ENCODE measurements at regions not wholly inside any gene's neighbourhood (a gene's known extent, or its start where the extent isn't known, plus 50 kb on each side); places are given as distances from the start of the nearest gene placed in this dataset.

GRCh38 chr3:124091716-124092115, 99.8 kb upstream of the ROPN1 start:
- DNase-seq (ENCODE audit: low read depth, low spot score) = no peak

- DNase-seq (ENCODE audit: low read depth, low spot score) = no peak
These were observed 100.9 kb upstream of the ROPN1 start for GRCh38 chr3:124092811-124093210.

DNA sequence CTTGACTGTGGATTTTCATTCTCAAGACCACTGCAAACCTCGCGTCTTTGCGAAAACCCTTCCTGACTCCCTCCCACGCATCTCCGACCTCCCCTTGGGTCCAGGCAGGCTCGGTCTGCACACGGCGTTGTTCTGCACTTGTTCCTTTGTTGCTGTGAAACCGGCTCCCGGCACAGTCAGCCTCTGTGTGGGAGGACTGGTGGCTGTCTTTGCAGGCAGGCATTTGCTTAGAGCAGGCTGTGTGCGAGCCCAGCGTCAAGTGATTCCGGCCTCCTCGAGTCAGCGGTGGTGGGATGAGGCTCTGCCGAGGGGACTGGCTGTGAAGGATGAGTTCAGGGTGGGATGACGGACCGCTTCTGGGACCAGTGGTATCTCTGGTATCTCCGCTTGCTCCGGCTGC, 102.6 kb upstream of the ROPN1 start:
- no peak for DNase-seq (ENCODE audit: low read depth, low spot score)

DNA sequence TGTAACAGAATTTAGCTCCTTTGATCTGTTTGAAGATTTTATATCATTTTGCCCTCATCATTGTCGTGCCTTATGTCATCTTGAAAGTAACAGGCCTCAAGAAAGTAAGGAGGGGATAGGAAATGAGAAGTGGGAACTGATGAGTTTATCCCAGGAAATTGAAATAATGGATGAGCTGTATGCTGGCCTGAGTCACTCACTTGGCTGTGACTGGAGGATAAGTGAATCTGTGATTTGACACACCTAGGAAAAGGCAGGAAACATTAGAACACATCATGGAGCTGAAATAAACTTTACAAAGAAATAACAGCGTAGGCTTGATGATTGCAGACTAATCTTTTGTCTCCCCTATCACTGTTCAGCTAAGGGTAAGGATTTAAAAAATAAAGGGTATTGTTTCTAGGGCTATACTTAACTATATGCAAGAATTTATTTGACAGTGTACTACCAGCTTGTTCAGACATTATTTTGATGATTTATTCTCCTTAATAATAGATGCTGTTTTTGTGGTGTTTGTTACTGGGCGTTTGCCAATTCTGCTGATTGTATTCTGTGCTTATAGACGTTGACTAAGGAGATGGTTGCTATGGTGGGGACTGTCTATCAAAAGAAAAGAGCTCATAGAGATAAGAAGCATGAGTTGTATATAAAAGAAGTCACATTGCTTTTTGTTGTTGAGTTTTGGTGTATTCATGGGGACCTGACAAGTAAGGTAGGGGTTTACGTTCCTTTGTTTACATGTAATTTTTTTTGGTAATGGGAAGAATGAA, 105.6 kb upstream of the ROPN1 start:
- no peak for DNase-seq (ENCODE audit: low read depth, low spot score)

- DNase-seq (ENCODE audit: low read depth, low spot score) = no peak
These were observed 109.7 kb upstream of the ROPN1 start for GRCh38 chr3:124101643-124102042.

DNA sequence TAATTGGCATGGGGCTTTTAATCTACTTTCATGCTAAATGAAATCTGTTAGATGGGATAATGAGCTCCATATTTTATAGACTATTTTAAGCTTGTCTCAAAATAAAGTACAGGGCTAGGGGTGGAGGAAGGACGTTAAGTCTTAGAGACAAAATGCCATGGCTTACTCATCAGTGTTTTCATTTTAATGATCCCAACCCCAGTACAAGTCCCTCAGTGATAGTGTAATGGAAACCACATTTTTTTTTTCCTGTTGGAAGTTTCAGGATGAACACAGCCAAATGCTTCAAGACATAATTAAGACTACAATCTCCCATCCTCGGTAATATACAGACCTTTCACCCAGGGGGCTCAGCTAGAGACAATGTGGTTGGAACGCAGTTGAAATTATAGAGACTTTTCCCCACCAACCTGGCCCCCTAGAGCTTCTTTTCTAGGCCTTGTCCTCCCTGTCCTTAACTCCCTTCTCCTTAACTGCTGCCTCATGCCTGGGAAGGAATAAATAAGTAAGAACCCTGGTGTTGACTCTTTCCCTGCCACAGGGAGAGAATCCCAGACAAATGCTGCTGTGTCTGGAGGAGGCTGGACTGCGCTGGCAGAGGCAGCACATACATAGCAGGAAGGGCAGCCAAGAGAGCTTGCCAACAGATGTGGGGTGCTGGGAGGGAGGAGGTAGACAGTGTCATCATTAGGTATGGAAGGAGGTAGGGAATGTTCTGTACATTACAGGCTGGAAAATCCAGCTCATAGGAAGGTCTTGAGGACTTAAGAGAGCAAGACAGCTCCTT, 115.4 kb upstream of the ROPN1 start:
- no peak for DNase-seq (ENCODE audit: low read depth, low spot score)

- DNase-seq (ENCODE audit: low read depth, low spot score) = no peak
These were observed 116.5 kb upstream of the ROPN1 start for GRCh38 chr3:124108446-124108845.

- no peak for DNase-seq (ENCODE audit: low read depth, low spot score)
These were observed 121.6 kb upstream of the ROPN1 start for GRCh38 chr3:124113485-124113884.

GRCh38 chr3:124115279-124115678, 123.4 kb upstream of the ROPN1 start:
- DNase-seq (ENCODE audit: low read depth, low spot score) = no peak

GRCh38 chr3:124115956-124116355, 124.0 kb upstream of the ROPN1 start:
- no peak for DNase-seq (ENCODE audit: low read depth, low spot score)

- DNase-seq (ENCODE audit: low read depth, low spot score) = no peak
These were observed 125.0 kb upstream of the ROPN1 start for GRCh38 chr3:124116906-124117305.

DNA sequence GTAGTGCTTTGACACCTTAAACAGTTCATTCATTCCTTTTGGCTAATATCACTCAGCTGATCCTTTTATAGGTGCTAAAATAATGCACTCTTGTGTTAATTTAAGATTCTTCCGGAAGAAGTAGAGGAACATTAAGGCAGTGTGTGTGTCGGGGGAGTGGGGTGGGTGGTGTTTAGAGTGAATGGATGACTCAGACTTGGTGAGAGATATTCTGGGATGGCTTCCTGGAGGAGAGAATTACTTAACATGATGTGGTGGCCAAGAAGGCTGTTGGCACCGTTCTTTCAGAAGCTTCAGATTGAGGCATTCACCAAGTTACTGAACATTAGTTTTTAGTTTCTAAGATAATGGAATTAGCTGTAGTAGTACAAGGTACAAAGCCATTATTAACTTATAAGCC, 125.6 kb upstream of the ROPN1 start:
- DNase-seq (ENCODE audit: low read depth, low spot score) = peak; percentile 10

DNA sequence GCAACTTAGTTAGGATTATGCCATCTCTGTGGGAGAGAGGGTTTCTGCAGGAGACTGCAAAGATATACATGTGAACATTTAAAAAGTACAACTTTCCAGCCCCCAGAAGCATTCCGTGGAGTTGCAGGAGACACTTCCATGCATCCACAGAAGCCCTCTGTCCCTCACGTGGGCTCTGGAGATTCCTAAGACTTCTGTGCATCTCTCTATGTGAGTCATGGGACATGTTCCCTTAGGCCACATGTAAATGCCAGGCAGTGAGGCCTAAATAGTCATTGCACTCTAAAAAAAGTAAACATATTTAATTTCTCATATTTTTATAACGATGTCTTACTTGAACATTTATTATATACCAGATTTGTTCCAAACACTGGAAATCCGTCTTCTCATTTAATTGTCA, 126.5 kb upstream of the ROPN1 start:
- no peak for DNase-seq (ENCODE audit: low read depth, low spot score)

DNA sequence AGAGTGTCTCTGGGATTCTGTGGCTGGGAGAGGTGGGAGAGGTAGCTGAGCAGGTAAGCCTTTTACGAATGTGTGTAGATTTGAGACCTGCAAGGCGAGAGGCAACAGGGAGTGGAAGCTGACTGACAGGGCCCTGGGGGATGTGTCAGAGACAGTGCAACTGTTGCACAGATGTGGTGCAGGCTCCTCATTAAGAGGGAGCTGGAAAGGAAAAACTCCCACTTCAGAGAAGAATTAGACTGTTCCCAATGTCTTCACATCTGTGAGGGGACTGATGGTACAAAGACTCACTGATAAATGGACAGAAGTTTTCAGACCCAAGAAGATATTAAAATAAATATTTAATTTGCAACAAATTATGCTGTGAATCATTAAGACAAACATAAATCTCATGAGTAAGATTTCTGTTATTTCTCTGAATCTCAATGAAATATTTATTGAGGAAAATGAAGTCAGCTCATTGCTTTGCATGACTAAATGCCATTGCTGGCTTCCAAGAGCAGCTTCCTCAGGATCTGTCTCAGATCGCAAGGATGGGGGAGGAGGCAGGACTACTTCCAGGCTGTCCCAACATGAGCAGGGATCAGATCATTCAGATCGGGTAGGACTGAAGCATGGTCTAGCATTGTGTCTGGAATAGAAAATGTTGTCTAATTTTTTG, 127.3 kb upstream of the ROPN1 start:
- DNase-seq (ENCODE audit: low read depth, low spot score) = no peak

DNA sequence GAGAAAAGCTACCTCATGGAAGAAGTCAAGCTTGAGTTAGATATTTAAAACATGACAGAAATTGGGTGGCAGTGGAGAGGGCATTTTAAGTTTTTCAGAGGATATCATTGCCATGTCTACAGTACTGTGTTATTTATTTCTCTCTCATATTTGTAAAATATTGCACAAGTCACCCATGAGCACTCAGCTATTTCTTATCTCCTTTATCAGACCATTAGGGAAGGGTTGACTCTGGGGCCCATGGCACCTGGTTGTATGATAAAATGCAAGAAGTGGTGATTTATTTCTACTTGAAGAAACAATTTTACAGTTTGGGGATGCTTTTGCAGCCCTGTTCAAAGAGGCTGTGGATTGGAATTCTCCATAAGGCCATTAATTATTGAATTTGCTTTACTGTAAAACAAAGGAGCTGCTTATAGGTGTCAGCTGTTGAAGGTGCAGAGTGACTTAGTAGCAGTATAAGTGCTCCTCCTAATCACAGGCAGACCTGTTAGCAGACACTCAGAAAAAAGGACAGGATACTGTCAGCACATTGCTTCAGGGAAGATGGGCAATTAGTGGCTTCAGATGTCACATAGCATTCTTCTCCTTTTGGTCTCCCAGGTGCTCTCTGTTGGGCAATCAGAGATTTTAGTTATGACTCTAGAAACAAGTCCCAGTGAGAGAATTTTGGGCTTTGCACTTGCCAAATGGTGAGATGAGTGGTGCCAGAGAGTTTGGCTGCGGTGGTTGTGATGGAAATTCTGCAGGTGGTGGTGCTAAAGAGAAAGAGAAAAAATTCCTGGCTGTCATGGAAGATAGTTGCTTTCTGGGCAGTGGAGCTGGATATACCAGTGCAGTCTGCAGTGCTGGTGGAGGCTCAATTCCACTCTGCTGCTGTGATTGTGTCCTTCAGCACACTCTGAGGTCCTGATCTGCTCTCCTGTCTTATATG, 129.7 kb upstream of the ROPN1 start:
- DNase-seq (ENCODE audit: low read depth, low spot score) = no peak

DNA sequence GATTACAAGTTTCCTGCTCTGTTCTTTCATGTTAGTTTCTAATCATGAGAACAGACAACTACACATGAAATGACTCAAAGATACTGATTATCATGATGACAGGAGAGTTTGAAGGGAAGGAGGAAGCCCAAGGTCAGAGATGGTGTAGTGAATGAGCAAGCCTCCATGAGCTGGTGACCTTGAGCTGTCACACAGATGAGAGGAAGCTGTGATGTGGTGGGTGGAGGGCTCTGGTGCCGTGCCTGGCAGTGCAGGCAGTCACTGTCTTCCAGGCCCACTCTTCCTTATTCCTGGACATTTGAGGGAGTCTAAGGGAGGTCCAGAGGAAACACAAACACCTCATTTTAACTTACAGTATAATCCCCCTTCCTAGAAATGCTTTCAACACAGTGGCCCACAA, 133.4 kb upstream of the ROPN1 start:
- no peak for DNase-seq (ENCODE audit: low read depth, low spot score)

DNA sequence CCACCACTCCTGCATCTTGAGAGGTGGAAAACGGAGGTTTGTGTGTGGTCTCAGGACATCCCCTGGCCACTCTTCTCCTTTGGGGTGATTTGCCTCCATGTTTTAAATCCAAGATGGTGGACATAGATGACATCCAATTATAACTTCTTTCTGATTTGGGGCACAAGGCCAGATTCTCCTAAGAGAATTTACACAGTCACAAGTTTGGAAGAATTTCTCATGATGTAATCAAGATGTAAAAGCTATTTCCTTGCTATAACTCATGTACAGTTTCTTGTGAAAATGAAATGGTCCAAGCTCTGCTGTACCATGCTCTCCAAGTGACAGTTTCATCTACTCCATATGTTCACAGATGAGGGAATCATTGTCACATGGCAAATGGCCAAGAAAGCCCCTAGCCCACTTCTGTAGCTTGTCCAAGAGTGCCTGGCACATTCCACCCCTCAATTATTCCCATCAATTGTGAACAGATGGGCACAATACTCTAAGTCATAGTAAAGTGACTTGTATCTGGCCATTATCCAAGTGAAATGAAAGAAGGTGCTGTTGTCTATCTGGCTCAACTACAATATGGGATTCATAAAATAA, 134.6 kb upstream of the ROPN1 start:
- DNase-seq (ENCODE audit: low read depth, low spot score) = no peak

GRCh38 chr3:124131158-124131557, 139.2 kb upstream of the ROPN1 start:
- no peak for DNase-seq (ENCODE audit: low read depth, low spot score)

DNA sequence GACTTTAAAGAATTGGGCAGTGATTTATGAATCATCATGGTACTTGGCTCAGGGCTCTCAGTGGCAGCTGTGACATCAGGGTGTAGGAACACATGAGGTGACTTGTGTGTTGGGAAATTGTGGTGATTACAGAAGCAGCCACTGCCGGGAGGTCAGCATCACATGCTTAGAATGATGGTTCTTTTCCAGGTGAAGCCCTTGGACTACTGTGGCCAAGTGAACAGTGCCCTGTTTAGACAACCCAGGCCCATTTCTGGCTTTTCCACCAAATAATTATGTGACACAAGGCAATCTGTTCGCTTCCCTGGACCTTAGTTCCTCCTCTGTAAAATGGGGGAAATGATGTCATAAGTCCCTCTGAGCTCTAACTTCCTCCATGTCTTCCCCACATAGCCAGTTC, 139.7 kb upstream of the ROPN1 start:
- no peak for DNase-seq (ENCODE audit: low read depth, low spot score)

GRCh38 chr3:124132813-124133212, 140.9 kb upstream of the ROPN1 start:
- DNase-seq (ENCODE audit: low read depth, low spot score) = no peak

DNA sequence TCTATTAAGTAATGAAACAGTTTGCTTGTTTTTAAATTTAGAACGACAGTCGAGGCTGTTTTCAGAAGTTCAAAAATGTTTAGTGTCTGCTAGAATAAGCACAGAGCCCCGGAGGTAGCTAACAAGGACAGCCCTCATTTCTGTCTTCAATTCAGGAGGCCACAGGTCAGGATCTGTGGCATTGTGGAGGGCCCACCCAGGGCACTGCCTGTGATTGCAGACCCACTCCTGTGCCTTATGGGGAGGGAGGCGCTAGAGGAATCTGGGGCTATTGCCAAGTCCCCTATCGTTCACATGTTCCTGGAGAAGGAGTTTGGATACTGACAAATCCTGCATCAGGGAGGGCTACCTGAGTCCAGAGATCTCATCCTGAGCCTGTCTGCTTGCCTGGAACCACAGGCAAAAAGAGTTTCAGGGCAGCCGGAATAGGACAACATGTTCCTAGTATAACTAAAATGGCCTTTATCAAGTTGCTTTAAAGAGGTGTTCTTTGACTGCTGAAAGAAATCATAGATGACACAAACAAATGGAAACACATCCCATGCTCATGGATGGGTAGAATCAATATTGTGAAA, 141.5 kb upstream of the ROPN1 start:
- DNase-seq (ENCODE audit: low read depth, low spot score) = no peak

All from pulmonary artery endothelial cell (primary cell).